ENCODE measurements at regions not wholly inside any gene's neighbourhood (a gene's known extent, or its start where the extent isn't known, plus 50 kb on each side); places are given as distances from the start of the nearest gene placed in this dataset.
"Not testable (repeated sequence)": the region's sequence is repeated elsewhere in the genome, so short reads cannot be mapped to it uniquely, and the experiment has no call there.

- H3K36me3 ChIP-seq; H3K27ac ChIP-seq; H3K27me3 ChIP-seq; H3K9me3 ChIP-seq; H3K4me3 ChIP-seq (ENCODE audit: low read depth in 1 of 2, low read length in 1 of 2); H3K4me1 ChIP-seq (ENCODE audit: control insufficient read depth in 1 of 2, insufficient read depth in 1 of 2, low read depth in 1 of 2, low read length in 1 of 2): not testable (repeated sequence)
These were observed 51.1 kb upstream of the BNC1 start for GRCh38 chr15:83335542-83335941.

- H3K4me3 ChIP-seq (ENCODE audit: low read depth in 1 of 2, low read length in 1 of 2): no peak overlapping the region
- TF ChIP-seq CTCF (IDR thresholded peaks at IDR 0.05): no peak
- no peaks in the 10 kb centered on the region for H3K36me3 ChIP-seq
- H3K27ac ChIP-seq: no peak overlapping the region
- peaks cover 8% of the 10 kb centered on the region for H3K27me3 ChIP-seq
- H3K4me1 ChIP-seq (ENCODE audit: control insufficient read depth in 1 of 2, insufficient read depth in 1 of 2, low read depth in 1 of 2, low read length in 1 of 2): no peaks in the 10 kb centered on the region
- no peaks in the 10 kb centered on the region for H3K9me3 ChIP-seq
These were observed 54.9 kb upstream of the BNC1 start for GRCh38 chr15:83339396-83339795.

- Histone ChIP-seq H3K9me3 (no peaks in the 10 kb centered on the region), H3K27me3 (peaks cover 14% of the 10 kb centered on the region)
- no peak for TF ChIP-seq CTCF (IDR thresholded peaks at IDR 0.05)
These were observed 55.6 kb upstream of the BNC1 start for GRCh38 chr15:83340087-83340486.

GRCh38 chr15:83346342-83346741 lies 61.9 kb upstream of the BNC1 start:
- Histone ChIP-seq H3K36me3 (no peaks in the 10 kb centered on the region), H3K4me3 (ENCODE audit: low read depth in 1 of 2, low read length in 1 of 2) (no peak overlapping the region), H3K27ac (no peak overlapping the region), H3K27me3 (peaks cover 18% of the 10 kb centered on the region), H3K4me1 (ENCODE audit: control insufficient read depth in 1 of 2, insufficient read depth in 1 of 2, low read depth in 1 of 2, low read length in 1 of 2) (no peaks in the 10 kb centered on the region), H3K9me3 (no peaks in the 10 kb centered on the region)
- no peak for TF ChIP-seq CTCF (IDR thresholded peaks at IDR 0.05)

More at GRCh38 chr15:83340087-83340486, 55.6 kb upstream of the BNC1 start:
- no peaks in the 10 kb centered on the region for H3K4me1 ChIP-seq (ENCODE audit: control insufficient read depth in 1 of 2, insufficient read depth in 1 of 2, low read depth in 1 of 2, low read length in 1 of 2)
- no peaks in the 10 kb centered on the region for H3K36me3 ChIP-seq
- no peak overlapping the region for H3K4me3 ChIP-seq (ENCODE audit: low read depth in 1 of 2, low read length in 1 of 2)
- no peak overlapping the region for H3K27ac ChIP-seq

GRCh38 chr15:83352119-83352518 lies 67.7 kb upstream of the BNC1 start:
- H3K9me3 ChIP-seq: no peaks in the 10 kb centered on the region
- no peak for TF ChIP-seq CTCF (IDR thresholded peaks at IDR 0.05)
- H3K27ac ChIP-seq: no peak overlapping the region
- H3K27me3 ChIP-seq: peaks cover 9% of the 10 kb centered on the region
- no peak overlapping the region for H3K4me3 ChIP-seq (ENCODE audit: low read depth in 1 of 2, low read length in 1 of 2)
- H3K36me3 ChIP-seq: no peaks in the 10 kb centered on the region
- H3K4me1 ChIP-seq (ENCODE audit: control insufficient read depth in 1 of 2, insufficient read depth in 1 of 2, low read depth in 1 of 2, low read length in 1 of 2): no peaks in the 10 kb centered on the region

GRCh38 chr15:83356501-83357399 lies 72.3 kb upstream of the BNC1 start:
- H3K4me3 ChIP-seq (ENCODE audit: low read depth in 1 of 2, low read length in 1 of 2): no peak overlapping the region
- no peak for TF ChIP-seq CTCF (IDR thresholded peaks at IDR 0.05)
- H3K4me1 ChIP-seq (ENCODE audit: control insufficient read depth in 1 of 2, insufficient read depth in 1 of 2, low read depth in 1 of 2, low read length in 1 of 2): no peaks in the 10 kb centered on the region
- H3K27me3 ChIP-seq: no peaks in the 10 kb centered on the region
- H3K9me3 ChIP-seq: no peaks in the 10 kb centered on the region
- H3K36me3 ChIP-seq: no peaks in the 10 kb centered on the region
- H3K27ac ChIP-seq: no peak overlapping the region

Measured in neutrophil (primary cell).